ENCODE measurements at regions not wholly inside any gene's neighbourhood (a gene's known extent, or its start where the extent isn't known, plus 50 kb on each side); places are given as distances from the start of the nearest gene placed in this dataset.

DNA sequence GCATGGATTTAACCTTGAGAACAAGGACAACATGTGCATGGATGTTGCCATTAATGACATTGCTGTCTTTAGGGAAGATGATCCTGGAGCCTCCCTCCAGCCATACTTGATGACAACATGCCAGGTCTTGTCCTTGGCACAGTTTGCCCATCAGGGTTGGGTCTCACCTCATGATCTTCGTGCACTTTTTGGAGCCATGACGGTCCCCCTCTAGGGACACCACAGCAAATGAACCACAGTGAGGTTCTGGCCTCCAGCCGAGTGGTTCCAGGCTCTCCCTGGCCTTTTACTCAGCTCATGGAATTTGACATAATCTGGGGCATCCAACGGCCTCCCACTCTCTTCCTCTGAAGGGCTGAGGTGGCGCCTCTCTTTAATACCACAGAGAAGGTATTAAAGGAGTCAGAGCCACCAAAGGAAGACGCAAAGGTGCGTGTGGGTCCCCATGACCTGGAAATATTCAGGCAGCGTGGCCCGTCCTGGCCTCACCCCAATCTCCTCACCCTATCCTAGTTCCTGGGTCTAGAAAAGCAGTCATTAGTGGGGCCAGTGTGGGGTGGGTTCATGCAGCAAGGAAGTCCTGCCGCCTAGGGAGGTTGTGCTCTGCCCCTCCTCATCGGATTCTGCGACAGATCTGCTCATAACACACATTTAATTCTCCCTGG is 184.8 kb downstream of the CXCL12 start:
- H3K36me3 Mint-ChIP-seq (ENCODE audit: low read depth), result no peaks in the 10 kb centered on the region
- H3K4me3 Mint-ChIP-seq, result no peak overlapping the region
- no peak for ATAC-seq (ENCODE audit: low read depth)
- no peaks in the 10 kb centered on the region for H3K4me1 Mint-ChIP-seq
- ChIA-PET CTCF (no interaction called here), POLR2A (no interaction called here)
- peaks cover 4% of the 10 kb centered on the region for H3K9me3 Mint-ChIP-seq
- H3K27ac Mint-ChIP-seq, result no peak overlapping the region
- H3K27me3 Mint-ChIP-seq, result no peaks in the 10 kb centered on the region
- TF ChIP-seq, protein P1, sequence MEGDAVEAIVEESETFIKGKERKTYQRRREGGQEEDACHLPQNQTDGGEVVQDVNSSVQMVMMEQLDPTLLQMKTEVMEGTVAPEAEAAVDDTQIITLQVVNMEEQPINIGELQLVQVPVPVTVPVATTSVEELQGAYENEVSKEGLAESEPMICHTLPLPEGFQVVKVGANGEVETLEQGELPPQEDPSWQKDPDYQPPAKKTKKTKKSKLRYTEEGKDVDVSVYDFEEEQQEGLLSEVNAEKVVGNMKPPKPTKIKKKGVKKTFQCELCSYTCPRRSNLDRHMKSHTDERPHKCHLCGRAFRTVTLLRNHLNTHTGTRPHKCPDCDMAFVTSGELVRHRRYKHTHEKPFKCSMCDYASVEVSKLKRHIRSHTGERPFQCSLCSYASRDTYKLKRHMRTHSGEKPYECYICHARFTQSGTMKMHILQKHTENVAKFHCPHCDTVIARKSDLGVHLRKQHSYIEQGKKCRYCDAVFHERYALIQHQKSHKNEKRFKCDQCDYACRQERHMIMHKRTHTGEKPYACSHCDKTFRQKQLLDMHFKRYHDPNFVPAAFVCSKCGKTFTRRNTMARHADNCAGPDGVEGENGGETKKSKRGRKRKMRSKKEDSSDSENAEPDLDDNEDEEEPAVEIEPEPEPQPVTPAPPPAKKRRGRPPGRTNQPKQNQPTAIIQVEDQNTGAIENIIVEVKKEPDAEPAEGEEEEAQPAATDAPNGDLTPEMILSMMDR (IDR thresholded peaks at IDR 0.05), result no peak
- DNase-seq, result no peak
- intact Hi-C loops (cut with micrococcal nuclease), result no loop called here

DNA sequence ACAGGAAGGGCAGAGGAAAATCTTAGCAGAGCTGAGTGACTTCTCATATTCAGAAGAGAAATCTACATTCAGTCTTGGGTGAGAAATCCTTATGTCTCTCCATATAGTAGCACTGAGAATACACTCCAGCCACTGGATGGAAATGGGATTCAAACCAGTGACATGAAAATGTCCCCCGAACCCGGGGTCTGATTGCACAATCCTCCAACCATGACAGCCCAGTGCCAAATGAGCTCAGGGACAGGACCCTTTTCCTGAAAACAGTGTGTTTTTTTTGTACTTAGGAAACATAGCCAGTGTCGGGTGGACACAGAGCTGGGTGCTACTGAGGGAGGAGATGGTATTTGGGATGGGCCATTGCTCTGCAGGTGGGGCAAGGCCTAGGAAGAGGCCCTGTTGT is 185.6 kb downstream of the CXCL12 start:
- intact Hi-C loops (cut with micrococcal nuclease), result no loop called here
- CTCF ChIA-PET, result no interaction called here
- H3K4me3 Mint-ChIP-seq, result no peak overlapping the region

DNA sequence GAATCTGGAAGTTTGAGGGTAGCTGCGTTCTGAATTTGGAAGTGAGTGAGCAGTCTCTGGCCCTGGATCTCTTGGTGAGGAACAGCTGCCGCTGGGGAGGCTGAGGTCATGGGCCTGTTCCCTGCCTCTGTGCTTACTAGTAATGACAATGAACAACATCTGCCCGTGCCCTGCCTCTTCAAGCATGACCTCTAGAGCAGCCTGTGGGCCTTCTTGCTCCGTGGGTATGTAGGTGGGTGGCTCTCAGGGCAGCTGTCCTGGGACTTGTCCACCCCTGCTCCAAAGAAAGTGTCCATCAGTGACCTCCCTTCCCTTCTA is 186.2 kb downstream of the CXCL12 start:
- Mint-ChIP-seq H3K36me3 (ENCODE audit: low read depth) (no peaks in the 10 kb centered on the region), H3K4me1 (no peaks in the 10 kb centered on the region), H3K9me3 (peaks cover 4% of the 10 kb centered on the region), H3K27me3 (no peaks in the 10 kb centered on the region), H3K4me3 (no peak overlapping the region), H3K27ac (no peak overlapping the region)
- ChIA-PET CTCF (no interaction called here), POLR2A (no interaction called here)
- DNase-seq (no peak), ATAC-seq (ENCODE audit: low read depth) (no peak)
- intact Hi-C loops (cut with micrococcal nuclease), result no loop called here
- TF ChIP-seq, protein P1 (IDR thresholded peaks at IDR 0.05), result no peak

More for the DNA sequence above, 185.6 kb downstream of the CXCL12 start:
- TF ChIP-seq, protein P1 (IDR thresholded peaks at IDR 0.05), result no peak
- ATAC-seq (ENCODE audit: low read depth), result no peak
- no peaks in the 10 kb centered on the region for H3K27me3 Mint-ChIP-seq
- POLR2A ChIA-PET, result no interaction called here
- H3K9me3 Mint-ChIP-seq, result peaks cover 4% of the 10 kb centered on the region
- no peak for DNase-seq
- H3K36me3 Mint-ChIP-seq (ENCODE audit: low read depth), result no peaks in the 10 kb centered on the region
- H3K27ac Mint-ChIP-seq, result no peak overlapping the region
- no peaks in the 10 kb centered on the region for H3K4me1 Mint-ChIP-seq

DNA sequence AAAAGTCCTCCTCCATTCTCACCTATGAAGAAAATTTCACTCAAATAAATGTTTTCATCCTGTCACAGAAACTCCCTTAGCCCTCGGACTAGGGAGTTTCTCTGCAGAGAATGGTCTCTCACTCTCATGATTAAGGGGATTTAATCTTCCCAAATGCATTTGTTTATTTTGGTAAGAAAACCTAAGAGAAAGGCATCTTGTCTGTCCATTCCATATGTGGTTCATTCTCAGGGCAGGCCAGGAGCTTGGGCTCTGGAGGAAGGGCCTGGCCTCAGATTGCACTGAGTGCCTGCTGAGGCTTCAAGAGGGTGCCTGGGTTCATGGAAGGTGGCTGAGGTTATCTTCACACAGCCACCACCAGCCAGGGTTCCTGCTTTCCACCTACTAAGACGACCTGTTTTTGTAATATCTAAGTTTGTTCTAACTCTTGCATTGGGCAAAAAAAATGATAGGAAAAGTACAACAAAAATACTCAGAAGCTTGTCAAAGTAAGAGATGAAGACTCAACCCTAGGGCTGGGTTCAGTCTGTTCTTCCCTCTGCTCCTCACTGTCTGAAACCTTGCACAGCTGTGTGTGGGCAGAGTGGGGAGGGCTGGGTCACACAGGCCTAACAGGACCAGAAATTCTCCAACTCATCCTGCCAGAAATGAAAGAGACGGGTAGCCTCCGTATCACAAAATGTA is 186.7 kb downstream of the CXCL12 start:
- ATAC-seq (ENCODE audit: low read depth), result no peak
- intact Hi-C loops (cut with micrococcal nuclease), result no loop called here
- TF ChIP-seq, protein P1 (IDR thresholded peaks at IDR 0.05), result no peak
- Mint-ChIP-seq H3K4me1 (no peaks in the 10 kb centered on the region), H3K27ac (no peak overlapping the region), H3K9me3 (peaks cover 4% of the 10 kb centered on the region), H3K27me3 (no peaks in the 10 kb centered on the region), H3K4me3 (no peak overlapping the region), H3K36me3 (ENCODE audit: low read depth) (no peaks in the 10 kb centered on the region)
- ChIA-PET POLR2A (no interaction called here), CTCF (no interaction called here)
- DNase-seq, result no peak

DNA sequence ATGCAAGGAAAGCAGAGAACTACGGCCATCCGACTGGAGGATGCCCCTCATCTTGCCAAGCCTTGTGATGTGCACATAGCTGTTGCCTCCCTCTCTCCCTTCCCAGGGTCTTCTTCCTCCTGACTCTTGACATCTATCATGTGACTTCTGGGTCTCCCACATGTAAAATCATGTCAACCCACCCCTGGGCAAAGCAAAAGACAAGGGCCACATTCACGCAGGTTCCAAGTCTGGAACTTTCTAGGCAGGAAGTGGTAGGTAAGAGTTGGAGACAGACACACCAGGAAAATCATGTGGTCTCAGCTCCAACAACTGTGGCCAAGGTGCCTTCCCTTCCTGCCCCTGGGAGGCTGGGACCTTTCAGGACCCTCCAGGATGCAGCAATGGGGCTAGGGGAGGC is 187.3 kb downstream of the CXCL12 start:
- no peak for ATAC-seq (ENCODE audit: low read depth)
- H3K4me3 Mint-ChIP-seq, result no peak overlapping the region
- no peak for DNase-seq
- no peaks in the 10 kb centered on the region for H3K4me1 Mint-ChIP-seq
- H3K36me3 Mint-ChIP-seq (ENCODE audit: low read depth), result no peaks in the 10 kb centered on the region
- TF ChIP-seq, protein P1 (IDR thresholded peaks at IDR 0.05), result no peak
- intact Hi-C loops (cut with micrococcal nuclease), result no loop called here
- H3K27me3 Mint-ChIP-seq, result no peaks in the 10 kb centered on the region
- no peak overlapping the region for H3K27ac Mint-ChIP-seq
- H3K9me3 Mint-ChIP-seq, result peaks cover 2% of the 10 kb centered on the region
- ChIA-PET CTCF (no interaction called here), POLR2A (no interaction called here)
